ENCODE measurements at regions not wholly inside any gene's neighbourhood (a gene's known extent, or its start where the extent isn't known, plus 50 kb on each side); places are given as distances from the start of the nearest gene placed in this dataset.

DNA sequence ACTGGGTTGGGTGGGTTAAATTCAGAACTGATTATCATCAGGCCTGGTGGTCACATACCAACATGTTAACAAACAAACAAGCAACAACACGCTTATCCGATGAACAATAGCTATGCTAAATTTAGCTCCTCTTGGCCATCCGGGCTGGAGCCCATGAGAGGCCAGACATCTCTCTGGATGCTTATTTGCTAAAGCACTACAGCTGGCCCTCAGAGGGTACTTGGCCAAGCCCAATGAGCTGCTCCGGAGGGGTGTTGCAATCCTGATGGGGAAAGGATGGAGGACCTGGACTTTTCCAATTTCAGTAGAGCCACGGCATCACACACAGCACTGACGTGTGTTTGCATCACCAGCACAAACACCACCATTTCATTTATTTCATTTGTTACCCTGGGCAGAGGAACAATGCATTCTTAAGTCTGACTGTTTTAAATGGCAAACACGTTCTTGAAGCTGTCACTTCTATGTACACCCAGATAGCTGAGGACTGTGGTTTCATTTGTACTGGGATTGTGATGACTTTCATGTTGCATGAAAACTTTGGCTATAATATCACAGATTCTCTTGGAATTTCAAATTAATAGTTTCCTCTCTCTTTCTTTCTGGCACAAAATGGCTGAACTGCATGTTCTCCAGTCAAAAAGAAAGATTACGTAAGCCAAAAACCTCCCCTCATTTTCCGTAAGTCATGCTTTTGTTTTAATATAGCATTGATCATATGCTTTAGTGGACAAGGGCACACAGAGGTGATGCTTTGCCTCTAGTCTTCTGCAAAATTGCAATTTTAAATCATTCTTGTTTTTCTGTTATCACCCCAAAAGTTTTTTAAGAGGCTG is 359.8 kb upstream of the KAZN start:
- DNase-seq (ENCODE audit: low read depth, low spot score), result no peak
- H3K27me3 Mint-ChIP-seq (ENCODE audit: low read depth), result no peaks in the 10 kb centered on the region
- TF ChIP-seq, protein P1, sequence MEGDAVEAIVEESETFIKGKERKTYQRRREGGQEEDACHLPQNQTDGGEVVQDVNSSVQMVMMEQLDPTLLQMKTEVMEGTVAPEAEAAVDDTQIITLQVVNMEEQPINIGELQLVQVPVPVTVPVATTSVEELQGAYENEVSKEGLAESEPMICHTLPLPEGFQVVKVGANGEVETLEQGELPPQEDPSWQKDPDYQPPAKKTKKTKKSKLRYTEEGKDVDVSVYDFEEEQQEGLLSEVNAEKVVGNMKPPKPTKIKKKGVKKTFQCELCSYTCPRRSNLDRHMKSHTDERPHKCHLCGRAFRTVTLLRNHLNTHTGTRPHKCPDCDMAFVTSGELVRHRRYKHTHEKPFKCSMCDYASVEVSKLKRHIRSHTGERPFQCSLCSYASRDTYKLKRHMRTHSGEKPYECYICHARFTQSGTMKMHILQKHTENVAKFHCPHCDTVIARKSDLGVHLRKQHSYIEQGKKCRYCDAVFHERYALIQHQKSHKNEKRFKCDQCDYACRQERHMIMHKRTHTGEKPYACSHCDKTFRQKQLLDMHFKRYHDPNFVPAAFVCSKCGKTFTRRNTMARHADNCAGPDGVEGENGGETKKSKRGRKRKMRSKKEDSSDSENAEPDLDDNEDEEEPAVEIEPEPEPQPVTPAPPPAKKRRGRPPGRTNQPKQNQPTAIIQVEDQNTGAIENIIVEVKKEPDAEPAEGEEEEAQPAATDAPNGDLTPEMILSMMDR (conservative IDR thresholded peaks at IDR 0.05), result no peak
- H3K9me3 Mint-ChIP-seq, result no peaks in the 10 kb centered on the region
- H3K27ac Mint-ChIP-seq (ENCODE audit: unreplicated experiment), result no peak overlapping the region
- no peaks in the 10 kb centered on the region for H3K36me3 Mint-ChIP-seq (ENCODE audit: low read depth)
- H3K4me3 Mint-ChIP-seq, result no peak overlapping the region
- H3K4me1 Mint-ChIP-seq, result peaks cover 16% of the 10 kb centered on the region

DNA sequence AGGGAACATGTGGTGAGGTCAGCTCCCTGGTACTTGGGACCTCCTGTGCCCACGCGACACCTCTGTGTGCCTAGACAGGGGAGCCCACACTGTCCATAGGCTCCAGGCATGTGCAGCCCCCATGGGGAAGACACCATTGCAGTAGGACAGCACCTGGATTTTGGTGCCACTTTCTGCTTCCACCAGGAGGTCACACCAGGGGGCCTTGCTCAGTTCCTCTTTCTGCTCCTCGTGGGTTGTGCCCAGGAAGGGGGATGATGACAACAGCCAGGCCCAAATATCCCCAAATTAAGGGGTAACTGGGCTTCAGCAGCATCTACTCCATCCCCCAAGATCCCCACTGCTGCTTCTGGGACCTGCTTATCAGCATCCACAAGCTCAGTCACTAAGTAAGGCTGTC is 358.2 kb upstream of the KAZN start:
- Mint-ChIP-seq H3K27ac (ENCODE audit: unreplicated experiment) (no peak overlapping the region), H3K27me3 (ENCODE audit: low read depth) (no peaks in the 10 kb centered on the region)

DNA sequence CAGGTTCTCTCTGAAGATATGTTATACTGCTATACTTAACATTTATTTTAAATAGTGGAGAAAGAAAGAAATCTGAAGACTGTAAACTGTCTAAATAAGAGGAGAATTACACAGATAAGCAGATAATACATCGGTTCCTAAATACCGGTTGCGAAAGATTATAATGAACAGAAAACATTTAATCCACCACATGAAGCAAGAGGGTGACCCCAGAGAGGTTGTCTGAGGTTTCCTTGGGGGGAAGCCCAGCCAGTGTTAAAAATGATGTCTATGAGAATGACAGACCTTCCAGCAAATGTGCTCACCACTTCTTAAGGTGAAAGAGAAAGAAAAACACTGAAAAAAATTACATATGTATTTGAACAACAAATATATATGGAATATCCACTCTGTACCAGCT is 356.4 kb upstream of the KAZN start:
- Mint-ChIP-seq H3K27me3 (ENCODE audit: low read depth) (no peaks in the 10 kb centered on the region), H3K27ac (ENCODE audit: unreplicated experiment) (no peak overlapping the region), H3K4me3 (no peak overlapping the region), H3K9me3 (no peaks in the 10 kb centered on the region), H3K36me3 (ENCODE audit: low read depth) (no peaks in the 10 kb centered on the region), H3K4me1 (peaks cover 16% of the 10 kb centered on the region)
- DNase-seq (ENCODE audit: low read depth, low spot score), result no peak
- TF ChIP-seq, protein P1 (conservative IDR thresholded peaks at IDR 0.05), result no peak

More for the DNA sequence above, 358.2 kb upstream of the KAZN start:
- no peak for DNase-seq (ENCODE audit: low read depth, low spot score)
- no peak overlapping the region for H3K4me3 Mint-ChIP-seq
- TF ChIP-seq, protein P1 (conservative IDR thresholded peaks at IDR 0.05), result no peak
- H3K4me1 Mint-ChIP-seq, result peaks cover 16% of the 10 kb centered on the region
- H3K9me3 Mint-ChIP-seq, result no peaks in the 10 kb centered on the region
- H3K36me3 Mint-ChIP-seq (ENCODE audit: low read depth), result no peaks in the 10 kb centered on the region

DNA sequence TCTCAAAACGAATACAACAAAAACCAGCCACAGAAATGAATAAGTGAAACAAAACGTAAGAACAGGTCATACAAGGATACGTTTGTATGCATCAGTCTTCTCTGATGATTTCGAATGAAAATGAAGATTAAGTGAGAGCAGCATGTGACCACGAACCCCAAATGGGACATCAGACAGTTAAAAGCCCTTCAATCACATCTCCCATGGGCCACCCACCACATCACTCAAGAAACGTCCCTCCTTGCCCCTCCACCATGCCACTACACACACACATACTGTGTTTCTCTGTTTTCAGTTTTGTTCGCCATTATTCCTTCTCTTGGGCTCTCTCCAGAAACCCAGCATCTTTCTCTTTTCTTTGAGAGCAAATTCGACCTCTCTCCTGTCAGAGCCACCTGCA is 355.6 kb upstream of the KAZN start:
- Mint-ChIP-seq H3K4me3 (no peak overlapping the region), H3K27me3 (ENCODE audit: low read depth) (no peaks in the 10 kb centered on the region), H3K4me1 (peaks cover 16% of the 10 kb centered on the region), H3K27ac (ENCODE audit: unreplicated experiment) (peak overlapping the region; percentile 24), H3K9me3 (no peaks in the 10 kb centered on the region), H3K36me3 (ENCODE audit: low read depth) (no peaks in the 10 kb centered on the region)
- no peak for DNase-seq (ENCODE audit: low read depth, low spot score)
- TF ChIP-seq, protein P1 (conservative IDR thresholded peaks at IDR 0.05), result no peak

DNA sequence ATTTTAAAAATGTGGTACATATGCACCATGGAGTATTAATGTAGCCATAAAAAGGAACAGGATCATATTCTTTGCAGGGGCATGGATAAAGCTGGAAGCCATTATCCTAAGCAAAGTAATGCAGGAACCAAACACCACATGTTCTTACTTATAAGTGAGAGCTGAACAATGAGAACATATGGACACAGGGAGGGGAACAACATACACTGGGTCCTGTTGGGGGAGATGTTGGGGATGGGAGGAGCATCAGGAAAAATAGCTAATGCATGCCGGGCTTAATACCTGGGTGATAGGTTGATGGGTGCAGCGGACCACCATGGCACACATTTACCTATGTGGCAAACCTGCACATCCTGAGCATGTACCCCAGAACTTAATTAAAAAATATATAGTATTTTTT is 352.5 kb upstream of the KAZN start:
- Mint-ChIP-seq H3K4me3 (no peak overlapping the region), H3K27ac (ENCODE audit: unreplicated experiment) (no peak overlapping the region), H3K36me3 (ENCODE audit: low read depth) (no peaks in the 10 kb centered on the region), H3K27me3 (ENCODE audit: low read depth) (no peaks in the 10 kb centered on the region), H3K4me1 (peaks cover 16% of the 10 kb centered on the region), H3K9me3 (no peaks in the 10 kb centered on the region)
- TF ChIP-seq, protein P1 (conservative IDR thresholded peaks at IDR 0.05), result no peak
- no peak for DNase-seq (ENCODE audit: low read depth, low spot score)
